GDM1 (cell line): ENCODE measurements at regions not wholly inside any gene's neighbourhood (a gene's known extent, or its start where the extent isn't known, plus 50 kb on each side); places are given as distances from the start of the nearest gene placed in this dataset.

Experiments
- DNase-seq: peaks from one replicate; lab custom pipeline; 2025; lab: John Stamatoyannopoulos, UW

- no peak for DNase-seq
Observed at GRCh38 chr11:116642481-116642880, 130.3 kb downstream of the BUD13 start.

GRCh38 chr11:116641561-116642045, 131.2 kb downstream of the BUD13 start:
- no peak for DNase-seq

GRCh38 chr11:116640641-116641402, 132.0 kb downstream of the BUD13 start:
- DNase-seq = no peak

GRCh38 chr11:116638463-116638862, 134.3 kb downstream of the BUD13 start:
- no peak for DNase-seq

- no peak for DNase-seq
Observed at GRCh38 chr11:116637766-116638165, 135.0 kb downstream of the BUD13 start.

GRCh38 chr11:116636341-116636929, 136.4 kb downstream of the BUD13 start:
- no peak for DNase-seq

- no peak for DNase-seq
Observed at GRCh38 chr11:116631201-116631600, 141.6 kb downstream of the BUD13 start.

GRCh38 chr11:116618461-116618860, 154.3 kb downstream of the BUD13 start:
- no peak for DNase-seq

- DNase-seq = no peak
Observed at GRCh38 chr11:116615211-116615865, 157.4 kb downstream of the BUD13 start.

GRCh38 chr11:116614306-116615210, 158.2 kb downstream of the BUD13 start:
- DNase-seq = no peak

GRCh38 chr11:116613206-116613875, 159.4 kb downstream of the BUD13 start:
- DNase-seq = no peak

GRCh38 chr11:116611998-116612620, 160.7 kb downstream of the BUD13 start:
- no peak for DNase-seq

- no peak for DNase-seq
Observed at GRCh38 chr11:116610190-116610589, 162.6 kb downstream of the BUD13 start.

GRCh38 chr11:116607027-116607426, 165.8 kb downstream of the BUD13 start:
- no peak for DNase-seq

- peak; percentile 22 for DNase-seq
Observed at GRCh38 chr11:116605543-116606459, 167.0 kb downstream of the BUD13 start.

GRCh38 chr11:116603728-116604323, 169.0 kb downstream of the BUD13 start:
- no peak for DNase-seq

- DNase-seq = no peak
Observed at GRCh38 chr11:116602637-116602942, 170.2 kb downstream of the BUD13 start.

- DNase-seq = peak; percentile 38
Observed at GRCh38 chr11:116601814-116602636, 170.8 kb downstream of the BUD13 start.

- DNase-seq = no peak
Observed at GRCh38 chr11:116600930-116601329, 171.9 kb downstream of the BUD13 start.
